CD8-positive, alpha-beta memory T cell (primary cell): ENCODE measurements at regions not wholly inside any gene's neighbourhood (a gene's known extent, or its start where the extent isn't known, plus 50 kb on each side); places are given as distances from the start of the nearest gene placed in this dataset.

Source experiments
- CTCF ChIA-PET: fragments of 350-600 bp; sonication (Branson Sonifier 250); formaldehyde crosslinking; loops from one replicate; lab custom pipeline; 2021; ENCODE audit warnings: antibody characterized with exemption; lab: Charles Lee
- POLR2A ChIA-PET: fragments of 350-600 bp; sonication (Branson Sonifier 250); formaldehyde crosslinking; loops from one replicate; lab custom pipeline; 2021; ENCODE audit warnings: antibody characterized with exemption; lab: Charles Lee
- DNase-seq, 5 donors: peaks; one replicate each; pipeline versions ENCODE4 v3.0.0 to v3.0.0-alpha.2; 2020 to 2022; ENCODE audit warnings: mixed read lengths in 1 of 5
- H3K27ac ChIP-seq: one replicate; pipeline ENCODE4 v1.7.0; 2013; ENCODE audit warnings: low read depth, mild to moderate bottlenecking, low read length, moderate library complexity
- H3K27me3 ChIP-seq: 2 replicates; pipeline ENCODE4 v1.7.0; 2013; ENCODE audit warnings: low read length, mild to moderate bottlenecking; ENCODE audit not compliant: insufficient read depth, poor library complexity, severe bottlenecking
- H3K36me3 ChIP-seq: 2 replicates; pipeline ENCODE4 v1.7.0; 2013; ENCODE audit warnings: mild to moderate bottlenecking, low read length, moderate library complexity; ENCODE audit not compliant: insufficient read depth
- H3K4me1 ChIP-seq: 2 replicates; pipeline ENCODE4 v1.7.0; 2013; ENCODE audit warnings: mild to moderate bottlenecking, low read length, moderate library complexity; ENCODE audit not compliant: insufficient read depth
- H3K4me3 ChIP-seq: 2 replicates; pipeline ENCODE4 v1.7.0; 2013; ENCODE audit warnings: mild to moderate bottlenecking, low read length
- H3K9me3 ChIP-seq: 2 replicates; pipeline ENCODE4 v1.7.0; 2013; ENCODE audit warnings: mild to moderate bottlenecking, low read length
- H3K27ac Mint-ChIP-seq, 8 donors: one replicate each; pipeline ENCODE4 v1.8.0; 2020 to 2021; ENCODE audit warnings: mixed read lengths in 8 of 8, mild to moderate bottlenecking in 6 of 8, inconsistent platforms in 3 of 8, moderate library complexity in 3 of 8
- H3K27me3 Mint-ChIP-seq, 2 donors: one replicate each; pipeline ENCODE4 v1.8.0; 2020 to 2021; ENCODE audit warnings: mixed read lengths in 2 of 2, mild to moderate bottlenecking in 1 of 2, moderate library complexity in 1 of 2
- H3K36me3 Mint-ChIP-seq, 3 donors: one replicate each; pipeline ENCODE4 v1.8.0; 2020 to 2021; ENCODE audit warnings: mixed read lengths in 3 of 3, inconsistent platforms in 1 of 3, mild to moderate bottlenecking in 1 of 3
- H3K4me1 Mint-ChIP-seq, 3 donors: one replicate each; pipeline ENCODE4 v1.8.0; 2020 to 2021; ENCODE audit warnings: mixed read lengths in 3 of 3, inconsistent platforms in 1 of 3, mild to moderate bottlenecking in 1 of 3
- H3K4me3 Mint-ChIP-seq, 7 donors: one replicate each; pipeline ENCODE4 v1.8.0; 2020 to 2021; ENCODE audit warnings: mixed read lengths in 7 of 7, mild to moderate bottlenecking in 6 of 7, moderate library complexity in 4 of 7, inconsistent platforms in 2 of 7
- H3K9me3 Mint-ChIP-seq, 5 donors: one replicate each; pipeline ENCODE4 v1.8.0; 2020 to 2022; ENCODE audit warnings: mixed read lengths in 5 of 5, mild to moderate bottlenecking in 3 of 5, moderate library complexity in 2 of 5, inconsistent platforms in 1 of 5

DNA sequence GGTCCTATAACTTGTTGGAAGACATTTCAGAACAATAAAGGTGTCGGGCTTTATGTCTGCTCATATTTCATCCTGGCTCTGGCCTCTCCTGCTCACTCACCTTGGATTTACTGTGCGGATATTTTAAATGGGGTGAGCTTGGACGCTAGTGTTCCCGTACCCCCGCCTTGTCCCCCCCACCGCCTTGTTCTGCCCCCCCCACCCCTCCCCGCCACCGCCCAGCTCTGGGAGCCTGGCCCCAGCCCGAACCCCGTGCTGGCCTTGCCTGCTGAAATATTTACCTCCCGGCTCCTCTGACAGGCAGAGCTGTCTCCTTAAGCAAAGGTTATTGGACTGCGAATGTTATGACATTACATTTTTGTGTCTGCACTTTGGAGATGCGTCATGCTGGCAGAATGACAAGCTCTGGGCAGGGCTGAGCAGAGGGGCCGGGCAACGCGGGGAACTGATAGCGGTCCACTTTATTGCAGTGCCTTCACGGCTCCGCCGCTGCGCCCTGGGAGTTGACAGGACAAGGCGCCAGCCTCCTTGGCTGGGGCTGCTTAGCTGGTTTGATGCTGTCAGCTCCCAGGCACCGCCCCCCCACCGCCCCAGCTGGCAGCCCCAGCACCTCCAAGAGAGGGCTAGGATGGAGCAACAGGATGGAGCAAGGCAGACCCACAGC is 222.5 kb upstream of the GSE1 start:
- Histone ChIP-seq H3K27ac (peak overlapping the region; percentile 24), H3K4me1 (no peaks in the 10 kb centered on the region), H3K27me3 (no peaks in the 10 kb centered on the region), H3K4me3 (no peak overlapping the region), H3K36me3 (no peaks in the 10 kb centered on the region), H3K9me3 (no peaks in the 10 kb centered on the region)
- Mint-ChIP-seq H3K27ac (no peak overlapping the region), H3K9me3 (no peaks in the 10 kb centered on the region), H3K36me3 (no peaks in the 10 kb centered on the region), H3K27me3 (peaks cover 3 to 13% of the 10 kb centered on the region in 2 donors), H3K4me1 (no peaks in the 10 kb centered on the region), H3K4me3 (no peak overlapping the region)
- ChIA-PET CTCF (interaction anchor here (1.1 to 1.5 kb wide), 3 partner anchors 30 to 328 kb away, joined by 3 to 5 read pairs (median 4); no protein-coding TSS in a partner anchor), POLR2A (no interaction called here)
- peak in 1 of 5 donors; percentile 34 for DNase-seq

GRCh38 chr16:85391175-85391707 is 221.9 kb upstream of the GSE1 start:
- Histone ChIP-seq H3K27ac (no peak overlapping the region), H3K4me3 (no peak overlapping the region), H3K27me3 (no peaks in the 10 kb centered on the region), H3K9me3 (no peaks in the 10 kb centered on the region), H3K4me1 (no peaks in the 10 kb centered on the region), H3K36me3 (no peaks in the 10 kb centered on the region)
- no peak overlapping the region for H3K27ac Mint-ChIP-seq
- no peaks in the 10 kb centered on the region for H3K9me3 Mint-ChIP-seq
- DNase-seq, result no peak
- POLR2A ChIA-PET, result no interaction called here
- no peak overlapping the region for H3K4me3 Mint-ChIP-seq
- H3K36me3 Mint-ChIP-seq, result no peaks in the 10 kb centered on the region
- H3K4me1 Mint-ChIP-seq, result no peaks in the 10 kb centered on the region
- H3K27me3 Mint-ChIP-seq, result peaks cover 3 to 13% of the 10 kb centered on the region in 2 donors
- CTCF ChIA-PET, result interaction anchor here (1.1 to 1.5 kb wide), 3 partner anchors 29 to 327 kb away, joined by 3 to 5 read pairs (median 4); no protein-coding TSS in a partner anchor

DNA sequence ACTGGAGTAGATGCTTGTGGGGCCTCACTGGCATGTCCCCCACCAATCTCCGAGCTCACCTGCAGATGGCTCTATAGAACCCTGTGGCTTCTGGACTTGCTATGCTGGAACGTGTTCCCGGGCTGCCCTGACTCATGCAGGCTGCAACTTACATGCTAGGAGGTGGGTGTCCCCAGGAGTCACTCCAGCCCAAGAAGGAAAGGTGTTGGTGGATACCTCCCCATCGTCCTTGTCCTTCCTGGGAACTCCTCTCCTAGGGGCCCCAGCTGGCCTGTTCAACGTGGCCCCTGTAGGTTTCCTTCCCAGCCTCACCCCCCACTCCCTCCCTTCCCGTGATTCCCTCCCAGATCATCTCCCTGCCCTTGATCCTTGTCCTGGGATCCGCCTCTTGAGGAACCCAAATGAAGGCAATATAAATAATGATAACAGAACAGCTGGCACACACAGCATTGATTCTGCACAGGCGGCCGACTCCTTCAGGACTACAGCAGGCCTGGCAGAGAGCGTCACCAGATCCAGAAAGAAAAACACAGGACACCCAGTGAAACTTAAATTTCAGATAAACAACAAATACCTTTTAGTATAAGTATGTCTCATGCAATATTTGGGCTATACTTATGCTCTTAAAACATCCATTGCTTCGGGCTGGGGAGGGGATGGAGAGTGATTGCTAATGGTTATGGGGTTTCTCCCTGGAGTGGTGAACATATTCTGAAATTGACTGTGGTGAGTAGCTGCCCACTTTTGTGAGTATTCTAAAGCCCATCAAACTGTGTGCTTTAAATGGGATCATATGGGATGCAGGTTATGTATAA is 221.1 kb upstream of the GSE1 start:
- DNase-seq, result peak in 1 of 5 donors; percentile 26
- ChIA-PET POLR2A (no interaction called here), CTCF (interaction anchor here (1.2 to 1.8 kb wide), 3 partner anchors 219 to 327 kb away, joined by 4 to 6 read pairs (median 5); no protein-coding TSS in a partner anchor)
- no peak overlapping the region for H3K4me3 Mint-ChIP-seq
- no peaks in the 10 kb centered on the region for H3K36me3 ChIP-seq
- no peaks in the 10 kb centered on the region for H3K36me3 Mint-ChIP-seq
- no peaks in the 10 kb centered on the region for H3K9me3 Mint-ChIP-seq
- H3K27ac ChIP-seq, result no peak overlapping the region
- H3K27me3 ChIP-seq, result no peaks in the 10 kb centered on the region
- H3K4me1 ChIP-seq, result no peaks in the 10 kb centered on the region
- H3K27me3 Mint-ChIP-seq, result peaks cover 3 to 13% of the 10 kb centered on the region in 2 donors
- no peaks in the 10 kb centered on the region for H3K9me3 ChIP-seq
- H3K27ac Mint-ChIP-seq, result peak overlapping the region in 1 of 8 donors; percentile 22
- no peak overlapping the region for H3K4me3 ChIP-seq
- no peaks in the 10 kb centered on the region for H3K4me1 Mint-ChIP-seq

DNA sequence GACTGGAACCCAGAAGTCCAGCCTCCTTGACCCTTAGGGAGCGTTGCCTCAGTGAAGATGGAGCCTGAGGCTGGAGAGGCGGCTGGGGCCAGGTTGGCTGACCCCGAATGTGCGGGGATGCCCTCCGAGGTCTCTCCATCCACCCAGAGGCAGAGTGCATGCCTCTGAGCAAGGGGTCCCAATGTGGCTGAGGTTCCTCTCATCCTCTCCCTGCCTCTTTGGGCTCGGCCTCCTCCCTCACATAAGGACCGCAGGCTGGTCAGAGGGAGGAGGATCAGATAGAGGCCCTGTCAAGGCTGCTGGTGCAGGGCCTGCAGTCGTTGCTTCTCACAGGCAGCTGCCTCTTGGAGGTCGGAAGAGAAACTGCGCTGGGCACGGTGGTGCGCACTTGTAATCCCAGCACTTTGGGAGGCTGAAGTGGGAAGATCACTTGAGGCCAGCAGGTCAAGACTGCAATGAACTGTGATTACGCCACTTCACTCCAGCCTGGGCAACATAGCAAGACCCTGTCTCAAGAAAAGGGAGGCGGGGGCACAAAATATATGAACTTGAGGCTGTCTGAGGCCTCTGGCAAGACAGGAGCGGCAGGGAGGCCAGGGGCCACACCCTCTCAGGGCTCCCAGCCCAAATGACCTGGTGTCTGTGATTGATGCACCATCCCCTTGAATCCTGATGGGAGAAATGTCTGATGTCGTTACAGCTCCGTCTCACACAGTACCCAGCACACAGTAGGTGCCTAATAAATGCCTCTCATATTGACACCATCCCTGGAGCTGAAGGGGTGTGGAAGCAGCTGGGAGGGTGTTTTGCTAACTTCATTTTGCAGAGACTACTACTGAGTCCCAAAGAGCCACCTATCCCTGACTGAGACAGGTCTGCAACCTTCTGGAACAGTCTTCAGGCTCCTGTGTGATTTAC is 220.1 kb upstream of the GSE1 start:
- Mint-ChIP-seq H3K9me3 (no peaks in the 10 kb centered on the region), H3K27me3 (peaks cover 2 to 8% of the 10 kb centered on the region in 2 donors)
- no peaks in the 10 kb centered on the region for H3K4me1 ChIP-seq

DNA sequence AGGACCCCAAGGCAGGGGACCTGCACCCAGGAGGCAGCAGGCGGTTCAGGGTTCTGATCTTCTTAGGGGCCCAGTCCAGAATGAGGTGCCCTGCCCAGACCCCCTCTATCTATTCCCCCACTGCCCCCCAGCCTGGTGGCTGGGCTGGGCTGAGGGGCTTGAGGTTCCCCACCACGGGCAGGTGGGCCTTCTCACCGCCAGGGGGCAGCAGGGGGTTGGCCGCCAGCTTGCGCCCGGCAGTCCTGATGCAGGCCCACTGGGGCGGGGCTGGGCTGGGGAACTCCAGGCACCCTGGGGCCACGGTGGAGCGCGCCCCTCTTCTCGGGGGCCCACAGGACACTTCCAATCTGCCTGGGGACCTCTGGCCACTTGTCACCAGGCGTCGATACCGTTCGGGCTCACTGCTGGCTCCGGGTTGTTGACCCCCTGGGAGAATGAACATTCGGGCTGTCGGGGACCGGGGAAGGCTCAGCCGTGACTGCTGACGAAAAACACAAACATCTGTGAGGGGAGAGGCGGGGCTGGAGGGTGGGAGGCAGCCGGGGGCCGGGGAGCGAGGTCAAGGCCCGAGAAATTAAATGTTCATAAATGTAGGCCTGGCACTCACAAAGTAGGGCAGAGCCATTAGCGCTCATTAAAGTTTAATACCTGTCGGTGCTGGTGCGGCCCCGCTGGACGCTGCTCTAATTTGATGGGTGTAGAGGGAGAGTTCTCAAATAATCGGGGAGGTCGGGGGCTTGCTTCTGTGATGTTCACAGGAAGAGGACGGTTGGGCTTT is 219.3 kb upstream of the GSE1 start:
- no peaks in the 10 kb centered on the region for H3K36me3 ChIP-seq
- ChIA-PET CTCF (interaction anchor here (1.1 to 2.0 kb wide), 5 partner anchors 57 to 326 kb away, joined by 3 to 6 read pairs (median 4); no protein-coding TSS in a partner anchor), POLR2A (no interaction called here)
- H3K27ac Mint-ChIP-seq, result peak overlapping the region in 1 of 8 donors; percentile 29
- H3K27me3 Mint-ChIP-seq, result peaks cover 2 to 3% of the 10 kb centered on the region in 2 donors
- H3K4me1 ChIP-seq, result no peaks in the 10 kb centered on the region
- H3K27ac ChIP-seq, result no peak overlapping the region
- no peaks in the 10 kb centered on the region for H3K27me3 ChIP-seq
- peak; percentile 49 to 75 (median 56) for DNase-seq
- no peak overlapping the region for H3K4me3 ChIP-seq
- H3K9me3 Mint-ChIP-seq, result no peaks in the 10 kb centered on the region
- H3K36me3 Mint-ChIP-seq, result no peaks in the 10 kb centered on the region
- H3K9me3 ChIP-seq, result no peaks in the 10 kb centered on the region
- no peak overlapping the region for H3K4me3 Mint-ChIP-seq
- H3K4me1 Mint-ChIP-seq, result no peaks in the 10 kb centered on the region

More for the DNA sequence above, 220.1 kb upstream of the GSE1 start:
- Histone ChIP-seq H3K36me3 (no peaks in the 10 kb centered on the region), H3K27me3 (no peaks in the 10 kb centered on the region), H3K4me3 (no peak overlapping the region), H3K9me3 (no peaks in the 10 kb centered on the region), H3K27ac (no peak overlapping the region)
- CTCF ChIA-PET, result interaction anchor here (1.1 to 2.0 kb wide), 5 partner anchors 58 to 327 kb away, joined by 3 to 6 read pairs (median 4); no protein-coding TSS in a partner anchor
- Mint-ChIP-seq H3K36me3 (no peaks in the 10 kb centered on the region), H3K4me1 (no peaks in the 10 kb centered on the region), H3K4me3 (no peak overlapping the region), H3K27ac (no peak overlapping the region)
- POLR2A ChIA-PET, result no interaction called here
- DNase-seq, result peak in 1 of 5 donors; percentile 33

DNA sequence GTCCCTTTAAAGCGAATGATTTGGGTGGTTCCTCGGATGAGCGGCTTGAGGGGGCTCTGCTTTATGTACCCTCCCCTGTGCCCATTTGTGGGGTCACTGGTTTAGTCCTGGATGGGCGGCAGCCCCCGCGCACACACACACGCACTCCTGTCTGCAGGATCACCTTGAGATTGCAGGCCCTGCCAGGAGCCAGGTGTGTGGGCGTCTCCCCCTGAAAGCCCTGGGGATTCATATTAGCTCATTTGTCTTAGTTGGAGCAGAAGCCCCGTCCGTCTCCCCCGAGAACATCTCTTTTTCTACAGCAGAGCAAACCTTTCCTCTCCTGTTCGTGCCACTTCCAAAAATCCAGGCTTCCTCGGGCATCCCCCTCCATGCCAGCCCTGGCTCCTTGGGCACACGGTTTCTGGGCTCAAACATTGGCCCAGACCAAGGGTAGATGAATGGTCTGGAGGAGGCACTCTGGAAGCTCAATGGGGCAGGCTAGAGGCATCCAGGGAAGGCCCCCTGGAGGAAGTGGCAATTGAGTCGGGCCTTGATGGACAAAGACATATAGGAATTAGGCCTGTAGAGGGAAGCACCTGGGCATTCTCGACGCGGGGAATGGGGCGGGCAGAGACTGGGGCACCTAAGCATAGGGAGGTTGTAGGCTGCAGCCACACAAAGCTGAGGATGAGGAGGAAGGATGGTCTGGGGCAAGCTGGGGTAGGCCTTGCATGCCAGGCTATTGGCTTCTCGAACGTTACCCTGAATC is 218.5 kb upstream of the GSE1 start:
- H3K27ac Mint-ChIP-seq, result peak overlapping the region in 1 of 8 donors; percentile 29
- Histone ChIP-seq H3K36me3 (no peaks in the 10 kb centered on the region), H3K27ac (no peak overlapping the region), H3K4me1 (no peaks in the 10 kb centered on the region), H3K27me3 (no peaks in the 10 kb centered on the region), H3K4me3 (no peak overlapping the region), H3K9me3 (no peaks in the 10 kb centered on the region)
- H3K4me3 Mint-ChIP-seq, result no peak overlapping the region
- peaks cover 0 to 2% of the 10 kb centered on the region in 2 donors for H3K27me3 Mint-ChIP-seq
- peak in 1 of 5 donors; percentile 36 for DNase-seq
- ChIA-PET POLR2A (no interaction called here), CTCF (interaction anchor here (2.0 kb wide), 1 partner anchor 56 kb away, joined by 4 read pairs; no protein-coding TSS in a partner anchor)
- no peaks in the 10 kb centered on the region for H3K4me1 Mint-ChIP-seq
- no peaks in the 10 kb centered on the region for H3K36me3 Mint-ChIP-seq
- H3K9me3 Mint-ChIP-seq, result no peaks in the 10 kb centered on the region
